NB4 (cell line): ENCODE measurements at regions not wholly inside any gene's neighbourhood (a gene's known extent, or its start where the extent isn't known, plus 50 kb on each side); places are given as distances from the start of the nearest gene placed in this dataset.

ENCODE experiments used
- CTCF ChIP-seq: IDR thresholded peaks from one replicate; pipeline ENCODE4 v1.5.1; 2012; ENCODE audit warnings: low read depth, low read length
- MAX ChIP-seq: IDR thresholded peaks from 2 replicates; pipeline ENCODE4 v1.6.1; 2011; ENCODE audit warnings: low read depth, low read length
- MYC ChIP-seq: IDR thresholded peaks from 2 replicates; pipeline ENCODE4 v1.6.1; 2011; ENCODE audit warnings: low read depth, low read length
- POLR2A ChIP-seq: IDR thresholded peaks from 2 replicates; pipeline ENCODE4 v1.6.1; 2011; ENCODE audit warnings: mild to moderate bottlenecking; ENCODE audit not compliant: insufficient read length; ENCODE audit errors: extremely low read depth

- no peak for TF ChIP-seq POLR2A
- no peak for TF ChIP-seq CTCF
- TF ChIP-seq MAX, result no peak
- no peak for TF ChIP-seq MYC
Measured at GRCh38 chr7:13386741-13387140, 602.7 kb downstream of the ETV1 start.
